ENCODE measurements at regions not wholly inside any gene's neighbourhood (a gene's known extent, or its start where the extent isn't known, plus 50 kb on each side); places are given as distances from the start of the nearest gene placed in this dataset.
A peak's percentile ranks its signal among the peaks of the same experiment; 100 is the strongest.

DNA sequence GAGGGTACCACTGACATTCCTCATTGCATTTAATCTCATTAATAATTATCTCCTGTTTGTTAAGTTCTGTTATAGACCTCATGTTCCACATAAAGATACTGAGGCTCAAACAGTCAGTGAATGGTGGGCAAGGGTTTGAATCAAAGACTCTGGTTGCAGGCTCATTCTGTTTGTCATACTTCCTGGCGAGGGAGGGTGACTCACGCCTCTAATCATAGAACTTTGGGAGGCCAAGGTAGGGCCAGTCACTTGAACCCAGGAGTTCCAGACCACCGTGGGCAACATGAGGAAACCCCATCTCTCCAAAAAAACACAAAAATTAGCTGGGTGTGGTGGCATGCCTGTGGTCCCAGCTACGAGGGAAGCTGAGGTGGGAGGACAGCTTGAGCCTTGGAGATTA lies 220.7 kb upstream of the MIR17HG start:
- DNase-seq (ENCODE audit: low read depth in 2 of 2), result no peak

DNA sequence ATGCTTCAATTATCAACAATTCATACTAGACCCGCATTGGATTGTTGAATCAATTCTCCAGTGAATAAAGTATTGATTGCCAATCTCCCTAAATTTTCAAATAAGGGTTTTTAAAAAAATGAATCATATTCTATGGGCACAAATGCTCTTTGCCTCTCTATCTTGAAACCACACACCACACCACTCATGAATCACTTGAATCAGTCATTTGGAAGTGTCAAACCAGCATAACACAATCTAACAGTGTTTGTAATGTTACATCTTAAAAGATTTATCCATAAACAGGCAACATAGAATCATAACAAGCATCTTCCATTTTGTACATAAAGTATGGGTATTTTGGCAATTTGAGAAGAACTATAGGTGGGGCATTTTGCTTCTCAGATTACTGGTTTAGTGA lies 219.5 kb upstream of the MIR17HG start:
- DNase-seq (ENCODE audit: low read depth in 2 of 2), result no peak

DNA sequence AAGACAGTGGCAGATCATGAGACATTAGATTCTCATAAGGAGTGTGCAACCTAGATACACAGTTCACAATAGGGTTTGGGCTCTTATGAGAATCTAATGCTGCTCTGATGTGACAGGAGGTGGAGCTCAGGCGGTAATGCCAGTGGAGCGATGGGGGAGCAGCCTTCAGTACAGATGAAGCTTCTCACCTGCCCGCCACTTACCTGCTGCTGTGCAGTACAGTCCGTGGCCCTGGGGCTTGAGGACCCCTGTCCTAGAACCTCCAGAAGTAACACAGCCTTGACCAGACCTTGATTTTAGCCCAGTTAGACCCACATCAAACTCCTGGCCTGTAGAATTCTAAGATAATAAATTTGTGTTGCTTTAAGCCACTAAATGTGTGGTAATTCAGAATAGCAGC lies 215.1 kb upstream of the MIR17HG start:
- no peak for DNase-seq (ENCODE audit: low read depth in 2 of 2)

DNA sequence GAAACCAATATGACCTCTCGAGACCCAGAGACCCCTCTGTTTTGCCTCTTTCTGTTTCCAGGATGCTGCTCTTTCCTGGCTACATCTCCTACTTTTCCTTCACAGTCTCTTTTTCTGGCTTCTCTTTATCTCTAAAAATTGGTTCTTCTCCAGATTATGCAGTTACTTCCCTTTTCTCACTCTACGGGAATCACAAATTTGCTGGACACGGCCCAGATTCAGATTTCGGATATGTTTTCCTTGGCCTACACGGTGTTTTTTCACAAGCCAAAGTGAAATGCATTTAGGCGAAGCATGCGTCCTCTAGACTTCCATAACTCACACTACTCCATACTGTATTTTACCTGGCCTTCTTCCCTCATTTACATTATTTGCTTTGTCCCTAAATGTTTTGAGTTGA lies 214.7 kb upstream of the MIR17HG start:
- DNase-seq (ENCODE audit: low read depth in 2 of 2), result no peak

DNA sequence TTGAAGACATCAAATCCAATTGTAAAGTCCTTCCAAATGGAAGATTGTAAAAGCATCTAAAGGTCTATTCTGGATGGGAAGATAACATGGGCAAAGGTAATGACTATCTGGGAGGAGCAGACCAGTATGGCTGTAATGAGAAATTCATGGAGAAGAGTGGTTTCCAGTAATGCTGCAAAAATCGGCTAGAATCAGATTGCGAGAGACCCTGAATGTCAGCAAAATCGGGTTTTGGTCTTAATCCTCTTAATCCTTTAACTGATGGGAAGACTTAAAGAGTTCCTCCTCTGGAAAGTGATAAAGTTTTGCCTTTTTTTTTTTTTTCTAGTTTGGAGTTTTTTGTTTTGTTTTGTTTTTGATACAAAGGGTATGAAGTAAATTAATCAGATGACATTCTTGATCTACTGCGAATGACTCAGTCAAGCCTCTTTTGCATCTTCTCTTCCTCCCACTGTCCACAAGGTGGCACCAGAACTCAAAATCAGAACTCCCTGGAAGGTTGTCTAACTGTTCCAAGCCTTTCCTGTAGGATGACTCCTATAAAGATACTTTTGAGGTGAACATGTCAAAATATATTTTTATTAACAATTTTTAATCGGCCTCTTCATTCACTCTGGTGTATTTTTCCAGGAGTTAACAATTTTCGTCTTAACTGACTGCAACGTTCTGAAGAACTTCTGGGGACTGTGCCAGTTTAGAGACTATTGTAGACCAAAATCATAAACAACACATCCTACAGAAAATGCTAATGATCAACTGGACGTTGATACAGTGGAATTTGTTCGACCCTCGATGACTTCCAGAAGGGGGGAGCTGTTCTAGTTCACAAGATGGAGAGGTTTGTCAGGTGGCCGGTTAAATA lies 213.3 kb upstream of the MIR17HG start:
- peak; percentile 8 to 10 for DNase-seq (ENCODE audit: low read depth in 2 of 2)

DNA sequence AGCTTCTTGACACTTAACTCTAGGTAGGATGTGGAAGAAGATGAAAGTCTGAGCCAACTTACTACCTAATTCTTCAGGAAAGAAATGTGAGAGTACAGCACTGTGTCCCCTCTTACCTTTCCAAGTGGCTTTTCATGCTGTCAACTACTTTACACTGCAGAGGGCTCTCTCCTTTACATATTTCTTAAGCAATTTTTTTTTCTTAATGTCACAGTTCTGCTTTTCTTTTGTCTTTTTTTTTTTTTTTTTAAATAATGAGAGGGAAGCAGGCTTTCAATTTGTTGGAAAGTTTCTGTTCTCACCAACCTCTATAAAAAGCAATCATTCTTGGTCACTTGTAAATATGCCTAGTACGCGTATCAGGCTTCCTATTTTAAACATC lies 212.7 kb upstream of the MIR17HG start:
- DNase-seq (ENCODE audit: low read depth in 2 of 2), result no peak

DNA sequence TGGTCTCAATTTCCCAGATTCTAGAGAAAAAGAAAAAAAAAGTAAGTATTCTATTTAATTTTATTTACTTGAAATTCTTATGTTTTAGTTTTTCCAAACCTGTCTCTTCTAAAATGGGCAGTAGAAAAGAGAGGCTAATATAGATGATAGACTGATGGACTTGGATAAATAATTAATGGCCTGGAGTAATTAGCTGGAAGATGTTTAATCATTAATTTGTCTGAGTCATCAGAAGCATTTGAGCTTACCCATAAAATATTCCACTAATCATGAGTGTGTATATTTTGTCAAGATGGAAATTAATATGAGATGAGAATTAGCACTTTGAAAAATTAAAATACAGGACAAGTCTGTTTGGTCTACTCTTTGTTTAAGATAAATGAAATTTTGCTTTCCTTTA lies 212.1 kb upstream of the MIR17HG start:
- no peak for DNase-seq (ENCODE audit: low read depth in 2 of 2)

DNA sequence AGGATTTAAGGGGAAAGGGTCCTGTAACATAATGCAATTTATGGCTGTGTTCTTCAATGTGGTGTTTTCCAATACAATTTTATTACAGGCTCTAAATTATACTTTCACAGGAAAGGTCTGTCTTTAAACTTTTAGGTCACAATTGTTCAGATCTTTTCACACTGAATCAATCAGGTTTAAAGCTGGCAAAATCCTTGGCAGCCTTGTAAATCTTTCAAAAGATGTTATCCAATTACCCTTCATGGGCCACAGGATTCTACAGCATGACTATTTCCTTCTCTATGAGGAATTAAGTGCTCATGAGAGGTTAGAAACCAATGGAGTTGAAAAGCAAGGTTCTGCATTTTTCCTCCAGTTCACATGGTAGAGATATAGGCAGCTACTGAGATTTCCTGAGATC lies 211.5 kb upstream of the MIR17HG start:
- no peak for DNase-seq (ENCODE audit: low read depth in 2 of 2)

DNA sequence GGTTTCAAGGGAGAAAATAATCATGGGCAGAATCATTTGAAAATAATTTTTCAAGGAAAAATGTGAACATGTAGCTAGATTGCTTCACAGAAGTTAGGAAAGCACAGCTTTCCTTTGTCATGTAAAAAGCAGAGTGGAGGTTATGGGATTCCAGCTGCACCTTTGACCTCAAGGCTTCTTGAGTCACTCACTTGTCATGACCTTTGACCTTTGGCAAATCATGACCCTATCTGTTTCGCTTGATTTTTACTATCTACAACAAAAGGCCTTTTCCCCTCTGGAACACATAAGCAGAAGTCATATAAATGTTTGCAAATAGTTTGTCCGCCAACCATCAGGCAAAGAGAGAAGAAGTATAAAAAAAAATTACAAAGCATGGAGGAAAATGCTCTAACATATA lies 210.7 kb upstream of the MIR17HG start:
- no peak for DNase-seq (ENCODE audit: low read depth in 2 of 2)

DNA sequence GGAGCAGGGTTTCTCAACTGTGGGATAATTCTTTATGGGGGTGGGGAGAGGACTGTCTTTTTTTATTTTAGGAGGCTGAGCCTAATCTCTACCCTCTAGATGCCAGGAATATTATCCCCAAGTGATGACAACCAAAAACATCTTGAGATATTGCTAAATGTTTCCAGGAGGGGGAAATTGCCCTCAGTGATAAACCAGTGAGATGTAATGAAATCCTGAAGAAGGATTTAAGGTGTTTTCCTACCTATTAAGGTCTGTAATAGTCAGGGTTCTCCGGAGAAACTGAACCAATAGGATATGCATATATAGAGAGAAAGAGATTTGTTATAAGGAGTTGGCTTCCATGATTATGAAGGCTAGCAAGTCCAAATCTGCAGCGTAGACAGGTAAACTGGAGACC lies 208.3 kb upstream of the MIR17HG start:
- DNase-seq (ENCODE audit: low read depth in 2 of 2), result no peak

DNA sequence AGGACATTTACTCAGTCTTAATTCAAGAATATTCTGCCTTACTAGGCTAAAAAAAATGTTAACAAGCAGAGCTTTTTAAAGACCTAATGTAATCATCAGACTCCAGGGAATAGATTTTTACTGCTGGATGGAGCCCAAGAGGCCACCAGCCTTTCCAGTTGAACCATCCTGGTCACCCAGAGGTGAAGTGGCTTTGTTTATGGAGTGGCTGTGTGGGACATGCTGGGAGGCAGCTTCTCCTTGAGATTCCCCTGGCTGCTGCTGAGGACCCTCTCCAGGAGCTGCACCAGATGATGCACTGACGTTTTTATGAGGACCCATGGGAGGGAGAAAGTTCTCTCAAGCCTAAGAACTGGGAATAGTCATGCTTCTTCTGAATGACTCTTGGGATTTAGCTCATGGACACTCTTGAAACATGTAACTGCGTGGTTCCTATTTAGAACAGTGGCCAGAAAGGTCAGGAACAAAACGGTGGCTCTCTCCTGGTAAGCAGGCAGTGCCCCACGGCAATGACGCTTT lies 205.9 kb upstream of the MIR17HG start:
- DNase-seq (ENCODE audit: low read depth in 2 of 2), result no peak

DNA sequence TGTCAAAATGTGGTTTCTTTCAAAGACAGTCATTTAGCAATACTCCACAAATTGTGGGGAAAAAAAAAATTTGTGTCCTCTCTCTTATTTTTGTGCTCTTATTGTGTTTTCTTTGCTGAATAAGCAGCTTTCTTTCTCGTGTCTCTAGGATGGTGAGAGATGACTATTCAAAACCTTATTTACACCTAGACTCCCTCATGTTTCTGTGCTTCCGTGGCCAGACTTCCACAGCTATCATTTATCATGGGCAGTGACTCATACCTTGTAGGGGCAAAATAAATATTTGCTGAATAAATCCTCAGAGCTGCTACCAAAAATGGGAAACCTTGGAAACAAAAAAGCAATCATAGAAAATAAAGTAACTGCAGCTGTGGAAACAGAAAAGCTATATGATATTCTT lies 204.9 kb upstream of the MIR17HG start:
- no peak for DNase-seq (ENCODE audit: low read depth in 2 of 2)

DNA sequence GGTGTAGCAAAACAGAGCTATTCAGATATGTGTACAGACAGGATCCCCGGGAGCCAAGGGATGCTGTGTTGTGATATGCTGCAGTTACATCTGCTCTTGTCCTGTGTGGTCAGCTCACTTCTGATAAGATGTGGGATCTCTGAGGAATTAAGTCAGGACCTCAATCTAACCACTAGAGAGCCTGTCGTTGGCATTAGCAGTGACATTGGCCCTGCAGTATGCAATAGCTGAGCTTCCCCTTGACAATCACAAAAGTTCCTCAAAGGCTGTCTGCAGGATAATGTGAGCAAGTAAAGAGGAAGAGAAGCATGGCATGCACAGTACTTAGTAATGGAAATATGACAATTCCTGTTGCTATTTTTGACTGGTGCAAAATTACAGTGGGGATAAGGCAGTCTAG lies 203.4 kb upstream of the MIR17HG start:
- no peak for DNase-seq (ENCODE audit: low read depth in 2 of 2)

DNA sequence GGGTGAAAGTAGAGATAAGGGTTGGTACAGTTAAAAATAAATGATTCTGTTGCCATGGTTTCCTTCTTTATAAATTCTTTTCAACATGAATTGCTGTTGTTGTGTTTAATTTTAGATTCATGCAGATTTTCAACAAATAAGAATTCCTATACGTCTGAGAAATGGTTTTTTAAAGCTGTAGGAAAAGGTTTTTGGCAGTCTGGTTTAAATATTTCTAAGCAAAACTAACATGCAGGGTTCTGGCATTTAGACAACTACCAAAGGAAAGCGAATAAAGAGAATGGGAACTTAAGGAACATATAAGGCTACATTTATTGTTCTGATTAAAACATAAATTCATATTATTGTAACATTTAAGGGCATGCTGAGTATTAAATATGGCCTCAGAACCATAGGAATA lies 203.0 kb upstream of the MIR17HG start:
- DNase-seq (ENCODE audit: low read depth in 2 of 2), result no peak

DNA sequence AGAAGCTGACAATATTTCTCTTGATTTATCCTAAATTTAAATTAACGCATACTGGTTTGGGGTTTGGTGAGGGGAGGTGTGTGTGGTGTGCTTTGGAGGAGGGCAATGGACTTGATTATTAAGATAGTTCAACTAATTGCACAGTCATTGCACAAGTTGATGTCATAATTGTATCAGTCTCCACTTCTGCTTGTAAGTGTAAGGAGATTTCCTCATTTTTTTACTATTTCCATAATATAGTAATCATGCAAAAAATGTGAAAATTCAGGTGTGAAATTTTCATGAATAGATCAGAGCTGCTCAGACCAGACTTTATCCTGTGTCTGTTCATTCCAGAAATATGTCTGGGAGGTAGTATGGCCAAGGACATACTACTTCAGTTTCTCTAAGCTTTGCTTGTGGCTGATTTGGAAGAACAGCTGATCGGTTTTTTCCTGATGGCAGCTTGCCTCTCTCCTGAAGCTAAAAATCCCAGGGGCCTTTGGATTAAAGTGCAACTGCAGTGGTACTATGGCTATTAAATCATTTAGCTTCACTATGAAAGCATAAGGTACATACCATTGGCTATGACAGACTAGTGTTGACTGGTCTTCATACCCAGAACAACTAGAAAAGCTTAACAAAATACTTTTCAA lies 201.8 kb upstream of the MIR17HG start:
- DNase-seq (ENCODE audit: low read depth in 2 of 2), result no peak

DNA sequence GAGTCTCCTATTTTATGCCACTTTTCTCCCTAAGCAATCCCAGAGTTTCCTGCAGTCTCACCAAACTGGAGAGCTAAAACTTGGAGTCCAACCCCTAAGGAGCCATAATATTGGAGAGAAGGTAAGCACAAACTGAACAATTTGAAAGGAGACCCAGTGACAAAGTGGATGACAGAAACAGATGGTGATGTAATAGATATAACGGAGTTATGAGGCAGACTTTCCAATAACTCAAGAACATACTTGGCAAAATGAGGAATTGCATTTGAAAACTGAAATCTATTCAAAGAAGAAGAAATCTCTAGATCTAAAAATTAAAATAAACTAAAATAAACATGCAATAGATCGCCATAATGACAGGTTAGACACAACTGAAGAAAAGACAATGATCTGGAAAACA lies 200.9 kb upstream of the MIR17HG start:
- no peak for DNase-seq (ENCODE audit: low read depth in 2 of 2)

DNA sequence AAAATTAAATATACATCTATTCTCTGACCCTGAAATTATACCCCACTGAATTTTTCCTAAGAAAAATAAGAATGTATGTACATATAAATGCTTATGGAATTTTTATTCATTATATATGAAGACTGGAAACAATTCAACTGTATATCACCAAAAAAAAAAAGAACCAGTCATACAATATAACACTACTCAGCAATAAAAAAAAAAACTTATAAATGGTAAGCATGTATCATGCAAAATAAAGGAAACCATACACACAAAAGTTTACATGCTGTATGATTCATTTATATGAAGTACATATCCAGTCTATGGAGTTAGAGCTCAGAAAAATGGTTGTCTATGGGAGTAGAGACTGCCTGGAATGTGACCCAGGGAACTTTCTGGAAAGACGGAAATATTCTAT lies 199.4 kb upstream of the MIR17HG start:
- DNase-seq (ENCODE audit: low read depth in 2 of 2), result no peak

DNA sequence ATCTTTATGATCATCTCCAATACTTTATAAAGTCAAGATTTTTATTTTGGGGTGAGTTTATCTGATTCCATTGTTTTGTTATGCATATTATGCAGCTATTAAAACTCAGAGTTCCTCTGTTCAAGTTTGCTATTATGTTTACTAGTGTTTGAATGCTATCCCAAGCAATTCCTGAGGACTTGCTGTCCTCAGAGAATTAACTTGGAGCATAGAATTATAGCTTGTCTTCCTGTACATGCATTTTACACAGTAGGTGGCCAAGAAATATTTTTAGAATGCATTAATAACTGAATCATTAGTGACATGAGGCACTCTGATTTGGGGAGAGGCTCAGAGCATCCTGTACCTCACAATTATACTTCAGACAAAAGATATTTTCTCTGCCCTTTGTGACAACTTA lies 195.6 kb upstream of the MIR17HG start:
- no peak for DNase-seq (ENCODE audit: low read depth in 2 of 2)

DNA sequence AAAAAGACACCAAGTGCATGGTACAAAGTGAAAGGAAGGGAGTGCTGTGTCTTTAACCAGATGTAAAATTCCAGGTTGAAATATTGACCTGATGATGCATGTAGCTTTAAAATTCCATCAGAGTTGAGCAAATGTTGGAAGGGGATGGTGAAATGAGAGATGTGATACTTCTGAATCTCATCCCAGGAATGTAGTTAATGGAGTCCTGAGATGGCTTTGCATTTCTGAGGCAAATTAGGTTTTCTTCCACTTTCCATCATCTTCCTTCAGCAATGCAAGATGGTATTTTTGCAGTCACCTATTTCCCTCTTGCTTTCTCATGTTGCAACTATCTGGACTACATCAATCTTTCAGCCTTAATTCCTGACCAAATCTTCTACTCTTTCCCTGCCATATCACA lies 194.1 kb upstream of the MIR17HG start:
- DNase-seq (ENCODE audit: low read depth in 2 of 2), result no peak

DNA sequence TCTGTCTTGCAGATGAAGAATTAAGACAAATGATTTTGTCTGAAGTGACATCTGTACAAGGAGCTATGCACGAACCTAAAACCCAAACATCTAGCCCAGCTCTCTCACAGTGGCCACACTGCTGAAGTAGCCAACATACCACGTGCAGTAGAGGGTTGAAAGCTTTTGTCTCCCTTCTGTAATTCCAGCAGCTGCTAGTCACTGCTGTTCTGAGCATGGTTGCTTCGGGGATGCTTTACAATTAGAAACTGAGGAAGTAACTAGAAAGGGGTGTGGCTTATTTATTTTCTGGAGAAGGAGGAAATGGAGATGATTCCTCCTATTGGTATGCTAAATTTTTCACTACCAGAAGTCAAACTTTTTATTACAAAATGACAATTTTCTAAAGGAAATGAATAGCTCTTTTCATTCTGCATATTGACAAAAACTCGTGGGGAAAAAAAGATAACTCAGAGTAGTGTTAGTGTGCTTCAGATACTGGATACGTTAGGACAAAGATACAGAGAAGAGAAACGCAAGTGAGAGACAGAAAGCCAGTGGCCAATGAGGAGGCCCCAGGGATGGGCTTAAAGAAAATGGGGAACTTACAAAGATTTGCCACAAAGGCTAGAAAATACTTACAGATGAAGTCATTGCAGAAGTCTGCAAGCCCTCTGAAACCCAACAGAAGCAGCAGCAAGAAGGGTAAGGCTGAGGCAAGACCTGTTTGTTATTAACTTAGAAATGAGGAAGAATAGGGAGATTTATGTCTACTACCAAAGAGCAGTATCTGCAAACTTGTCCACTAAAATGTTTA lies 192.7 kb upstream of the MIR17HG start:
- DNase-seq (ENCODE audit: low read depth in 2 of 2), result no peak

DNA sequence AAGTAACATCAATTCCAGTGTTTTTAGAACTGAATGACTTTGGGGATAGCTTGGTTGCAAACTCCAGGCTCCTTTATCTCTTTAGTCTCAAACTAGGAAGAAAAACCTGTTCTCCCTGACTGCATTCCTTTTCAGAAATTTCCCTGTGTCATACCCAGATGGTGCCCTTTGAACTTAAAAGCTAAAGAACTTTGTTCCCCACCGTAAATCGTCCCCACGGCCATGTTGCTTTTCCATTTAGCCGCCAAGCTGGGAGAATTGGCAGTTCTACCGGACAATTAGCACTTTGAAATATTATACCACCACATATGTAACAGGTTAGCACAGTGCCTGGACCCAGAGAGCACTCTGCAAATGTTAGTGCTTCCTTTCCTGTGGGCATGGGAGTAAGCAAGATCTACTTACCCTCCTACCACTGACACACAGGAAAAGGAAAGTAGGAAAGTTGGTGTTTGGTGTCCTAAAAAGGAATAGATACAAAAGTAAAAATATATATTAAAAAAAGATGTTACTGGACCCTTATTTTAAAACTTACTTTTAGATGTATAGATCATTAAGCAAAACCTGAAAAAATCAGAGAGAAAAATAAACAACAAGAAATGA lies 191.9 kb upstream of the MIR17HG start:
- no peak for DNase-seq (ENCODE audit: low read depth in 2 of 2)

All from activated CD4-positive, alpha-beta T cell treated with anti-CD3 and anti-CD28 coated beads for 24 hours (primary cell).